RWPE2 (cell line): ENCODE measurements at regions not wholly inside any gene's neighbourhood (a gene's known extent, or its start where the extent isn't known, plus 50 kb on each side); places are given as distances from the start of the nearest gene placed in this dataset.

Source experiments
- ATAC-seq: fragments of 200-7000 bp; cut with Tn5 transposase; 3 replicates; pipeline ENCODE4 v1.9.1; 2021; ENCODE audit warnings: low read depth
- DNase-seq: peaks from one replicate; pipeline ENCODE4 v3.0.0-alpha.2; 2020; ENCODE audit warnings: low spot score
- H3K27ac ChIP-seq: fragments of 450-650 bp; 2 replicates; pipeline ENCODE4 v1.5.1; 2017; ENCODE audit warnings: mild to moderate bottlenecking; ENCODE audit not compliant: poor library complexity, severe bottlenecking
- H3K27me3 ChIP-seq: fragments of 250-450 bp; sonication (Bioruptor Pico); 2 replicates; pipeline ENCODE4 v1.5.1; 2021; ENCODE audit warnings: mild to moderate bottlenecking, moderate library complexity; ENCODE audit not compliant: insufficient read depth, poor library complexity, severe bottlenecking
- H3K36me3 ChIP-seq: fragments of 250-450 bp; sonication (Bioruptor Pico); 2 replicates; pipeline ENCODE4 v1.5.1; 2020; ENCODE audit warnings: low read depth, mild to moderate bottlenecking, moderate library complexity
- H3K4me1 ChIP-seq: fragments of 250-450 bp; sonication (Bioruptor Pico); 2 replicates; pipeline ENCODE4 v1.5.1; 2021; ENCODE audit warnings: mild to moderate bottlenecking, moderate library complexity; ENCODE audit not compliant: insufficient read depth, poor library complexity, severe bottlenecking
- H3K4me3 ChIP-seq: fragments of 250-450 bp; sonication (Bioruptor Pico); 2 replicates; pipeline ENCODE4 v1.5.1; 2021; ENCODE audit warnings: mild to moderate bottlenecking, moderate library complexity; ENCODE audit not compliant: severe bottlenecking
- H3K9me3 ChIP-seq: fragments of 250-450 bp; sonication (Bioruptor Pico); 2 replicates; pipeline ENCODE4 v1.5.1; 2021; ENCODE audit warnings: mild to moderate bottlenecking, moderate library complexity; ENCODE audit not compliant: severe bottlenecking
- TF ChIP-seq, protein P1 (sequence below): fragments of 450-650 bp; IDR thresholded peaks from one replicate; pipeline ENCODE4 v1.5.1; 2017; ENCODE audit warnings: mild to moderate bottlenecking, moderate library complexity; ENCODE audit not compliant: poor library complexity, severe bottlenecking

DNA sequence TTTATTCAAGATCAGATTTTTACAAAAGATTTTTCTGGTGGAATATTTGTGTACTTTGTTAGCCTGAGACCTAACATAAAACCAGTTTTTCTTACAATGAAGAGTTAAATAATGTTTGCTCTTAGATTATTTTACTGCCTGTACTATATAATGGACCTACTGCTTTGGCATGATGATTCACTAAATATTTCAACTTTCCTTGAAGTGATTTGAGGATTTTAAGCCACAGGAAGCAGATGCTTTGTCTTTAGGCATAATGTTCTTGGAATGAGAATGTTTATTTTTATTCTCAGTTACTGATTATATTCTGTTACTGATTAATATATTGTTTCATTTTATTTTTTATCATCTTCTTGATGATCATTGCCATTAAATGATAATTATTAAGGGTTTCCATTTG is 175.3 kb upstream of the LRP1B start:
- ATAC-seq (no peak), DNase-seq (no peak)
- peak overlapping the region; percentile 21 for H3K27ac ChIP-seq
- TF ChIP-seq, protein P1, sequence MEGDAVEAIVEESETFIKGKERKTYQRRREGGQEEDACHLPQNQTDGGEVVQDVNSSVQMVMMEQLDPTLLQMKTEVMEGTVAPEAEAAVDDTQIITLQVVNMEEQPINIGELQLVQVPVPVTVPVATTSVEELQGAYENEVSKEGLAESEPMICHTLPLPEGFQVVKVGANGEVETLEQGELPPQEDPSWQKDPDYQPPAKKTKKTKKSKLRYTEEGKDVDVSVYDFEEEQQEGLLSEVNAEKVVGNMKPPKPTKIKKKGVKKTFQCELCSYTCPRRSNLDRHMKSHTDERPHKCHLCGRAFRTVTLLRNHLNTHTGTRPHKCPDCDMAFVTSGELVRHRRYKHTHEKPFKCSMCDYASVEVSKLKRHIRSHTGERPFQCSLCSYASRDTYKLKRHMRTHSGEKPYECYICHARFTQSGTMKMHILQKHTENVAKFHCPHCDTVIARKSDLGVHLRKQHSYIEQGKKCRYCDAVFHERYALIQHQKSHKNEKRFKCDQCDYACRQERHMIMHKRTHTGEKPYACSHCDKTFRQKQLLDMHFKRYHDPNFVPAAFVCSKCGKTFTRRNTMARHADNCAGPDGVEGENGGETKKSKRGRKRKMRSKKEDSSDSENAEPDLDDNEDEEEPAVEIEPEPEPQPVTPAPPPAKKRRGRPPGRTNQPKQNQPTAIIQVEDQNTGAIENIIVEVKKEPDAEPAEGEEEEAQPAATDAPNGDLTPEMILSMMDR, result no peak
- H3K27me3 ChIP-seq, result no peaks in the 10 kb centered on the region
- H3K4me3 ChIP-seq, result no peak overlapping the region
- H3K9me3 ChIP-seq, result no peaks in the 10 kb centered on the region
- H3K36me3 ChIP-seq, result no peaks in the 10 kb centered on the region
- peaks cover 12% of the 10 kb centered on the region for H3K4me1 ChIP-seq

DNA sequence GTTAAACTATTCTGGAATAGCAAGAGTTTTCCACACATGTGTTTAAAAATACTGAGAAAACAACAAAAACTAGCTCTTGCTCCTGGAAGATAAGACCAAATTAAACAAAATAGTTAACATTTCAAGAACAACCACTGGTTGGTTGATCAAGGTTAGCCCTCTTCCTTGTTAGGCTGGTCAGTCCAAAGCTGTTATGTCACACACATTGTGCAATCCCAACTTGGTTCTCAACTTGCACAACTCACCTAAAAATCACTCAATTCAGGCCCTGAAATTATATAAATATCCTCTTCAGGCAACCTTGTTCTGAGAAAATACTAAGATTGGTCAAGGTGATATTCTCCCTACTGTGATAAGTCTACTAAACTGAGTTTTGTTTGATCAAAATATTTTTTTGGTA is 169.7 kb upstream of the LRP1B start:
- Histone ChIP-seq H3K9me3 (no peaks in the 10 kb centered on the region), H3K4me3 (no peak overlapping the region), H3K36me3 (no peaks in the 10 kb centered on the region), H3K27ac (no peak overlapping the region), H3K27me3 (no peaks in the 10 kb centered on the region), H3K4me1 (no peaks in the 10 kb centered on the region)
- TF ChIP-seq, protein P1, result no peak
- DNase-seq, result no peak
- ATAC-seq, result no peak

DNA sequence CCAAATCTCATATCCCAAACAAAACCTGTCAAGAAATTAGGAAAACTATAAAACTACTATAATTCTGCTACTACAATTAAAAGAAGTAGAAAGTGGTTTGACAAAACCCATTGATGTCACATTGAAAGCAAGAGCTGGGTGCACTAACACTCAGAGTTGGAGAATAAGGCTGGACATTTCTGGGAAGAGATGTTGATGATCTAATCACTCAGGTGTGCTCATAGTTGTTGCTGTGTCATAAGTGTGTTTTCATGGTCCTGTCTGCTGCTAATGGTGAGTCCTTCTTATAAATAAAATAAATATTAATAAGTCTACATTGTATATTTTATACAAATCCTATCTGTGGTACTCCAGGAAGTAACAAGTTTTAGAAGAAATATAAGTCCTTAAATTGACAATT is 168.2 kb upstream of the LRP1B start:
- ATAC-seq (no peak), DNase-seq (no peak)
- H3K4me3 ChIP-seq, result no peak overlapping the region
- TF ChIP-seq, protein P1, result no peak
- H3K27ac ChIP-seq, result no peak overlapping the region
- no peaks in the 10 kb centered on the region for H3K36me3 ChIP-seq
- no peaks in the 10 kb centered on the region for H3K9me3 ChIP-seq
- H3K4me1 ChIP-seq, result no peaks in the 10 kb centered on the region
- H3K27me3 ChIP-seq, result no peaks in the 10 kb centered on the region

DNA sequence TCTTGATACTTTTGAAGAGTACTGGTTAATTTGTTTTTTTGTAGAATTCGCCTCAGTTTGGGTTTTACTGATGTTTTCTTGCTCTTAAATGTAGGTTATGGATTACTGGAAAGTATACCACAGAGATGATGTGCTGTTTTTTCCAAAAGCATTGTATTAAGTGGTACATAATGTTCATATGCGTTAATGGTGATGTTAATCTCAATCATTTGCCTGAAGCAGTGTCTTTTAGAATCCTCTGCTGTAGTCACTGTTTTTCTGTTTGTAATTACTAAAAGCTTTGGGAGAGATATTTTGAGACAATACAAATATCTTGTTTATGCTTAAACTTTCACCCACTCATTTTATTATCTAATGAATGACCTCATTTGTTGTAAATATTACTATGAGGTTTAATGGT is 163.4 kb upstream of the LRP1B start:
- TF ChIP-seq, protein P1, result no peak
- Histone ChIP-seq H3K4me3 (no peak overlapping the region), H3K36me3 (no peaks in the 10 kb centered on the region), H3K27ac (no peak overlapping the region), H3K4me1 (peaks cover 4% of the 10 kb centered on the region), H3K9me3 (no peaks in the 10 kb centered on the region), H3K27me3 (no peaks in the 10 kb centered on the region)
- ATAC-seq, result no peak
- no peak for DNase-seq

DNA sequence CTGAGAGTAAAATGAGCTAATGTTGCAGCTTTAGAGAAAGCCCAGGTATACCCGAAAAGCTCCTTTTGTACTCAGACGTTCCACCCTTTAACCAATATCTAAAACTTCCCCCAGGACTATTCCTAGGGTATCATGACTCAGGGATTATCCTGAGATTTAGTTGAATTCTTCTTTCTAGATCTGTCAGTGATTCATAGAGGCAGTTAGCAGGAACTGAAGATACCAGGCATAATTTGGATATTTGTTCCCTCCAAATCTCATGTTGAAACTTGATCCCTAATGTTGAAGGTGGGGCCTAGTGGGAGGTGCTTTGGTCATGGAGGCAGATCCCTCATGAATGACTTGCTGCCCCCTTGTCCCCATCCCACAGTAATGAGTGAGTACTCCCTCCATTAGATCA is 161.2 kb upstream of the LRP1B start:
- H3K4me1 ChIP-seq, result peaks cover 4% of the 10 kb centered on the region
- H3K4me3 ChIP-seq, result no peak overlapping the region
- no peaks in the 10 kb centered on the region for H3K36me3 ChIP-seq
- peak; percentile 84 for ATAC-seq
- H3K27me3 ChIP-seq, result no peaks in the 10 kb centered on the region
- TF ChIP-seq, protein P1, result no peak
- no peaks in the 10 kb centered on the region for H3K9me3 ChIP-seq
- DNase-seq, result no peak
- H3K27ac ChIP-seq, result peak overlapping the region; percentile 36
